ENCODE measurements at regions not wholly inside any gene's neighbourhood (a gene's known extent, or its start where the extent isn't known, plus 50 kb on each side); places are given as distances from the start of the nearest gene placed in this dataset.

DNA sequence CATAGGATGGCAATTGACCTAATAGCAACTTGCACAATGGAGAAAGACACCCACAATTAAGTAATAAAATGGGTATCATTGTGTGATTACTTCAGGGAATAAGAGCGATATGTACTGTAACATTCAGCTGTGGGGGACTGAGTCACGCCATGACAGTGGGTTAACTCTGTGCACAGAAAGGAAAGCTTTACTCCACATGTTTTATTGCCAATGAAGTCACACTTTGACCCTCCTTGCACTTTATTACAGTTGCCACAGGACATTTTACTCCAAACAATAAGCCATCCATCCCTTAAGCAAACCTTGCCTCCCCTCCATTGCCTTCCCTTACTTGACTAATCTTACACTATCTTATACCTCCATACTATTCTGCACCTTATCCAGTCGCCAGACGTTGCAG is 403.1 kb downstream of the VRK1 start:
- Histone ChIP-seq H3K27me3 (ENCODE audit: control insufficient read depth, insufficient read depth, low read length) (no peaks in the 10 kb centered on the region), H3K4me3 (ENCODE audit: low read depth, low read length) (no peak overlapping the region)
- TF ChIP-seq, protein P1, sequence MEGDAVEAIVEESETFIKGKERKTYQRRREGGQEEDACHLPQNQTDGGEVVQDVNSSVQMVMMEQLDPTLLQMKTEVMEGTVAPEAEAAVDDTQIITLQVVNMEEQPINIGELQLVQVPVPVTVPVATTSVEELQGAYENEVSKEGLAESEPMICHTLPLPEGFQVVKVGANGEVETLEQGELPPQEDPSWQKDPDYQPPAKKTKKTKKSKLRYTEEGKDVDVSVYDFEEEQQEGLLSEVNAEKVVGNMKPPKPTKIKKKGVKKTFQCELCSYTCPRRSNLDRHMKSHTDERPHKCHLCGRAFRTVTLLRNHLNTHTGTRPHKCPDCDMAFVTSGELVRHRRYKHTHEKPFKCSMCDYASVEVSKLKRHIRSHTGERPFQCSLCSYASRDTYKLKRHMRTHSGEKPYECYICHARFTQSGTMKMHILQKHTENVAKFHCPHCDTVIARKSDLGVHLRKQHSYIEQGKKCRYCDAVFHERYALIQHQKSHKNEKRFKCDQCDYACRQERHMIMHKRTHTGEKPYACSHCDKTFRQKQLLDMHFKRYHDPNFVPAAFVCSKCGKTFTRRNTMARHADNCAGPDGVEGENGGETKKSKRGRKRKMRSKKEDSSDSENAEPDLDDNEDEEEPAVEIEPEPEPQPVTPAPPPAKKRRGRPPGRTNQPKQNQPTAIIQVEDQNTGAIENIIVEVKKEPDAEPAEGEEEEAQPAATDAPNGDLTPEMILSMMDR (IDR thresholded peaks at IDR 0.05) = no peak

DNA sequence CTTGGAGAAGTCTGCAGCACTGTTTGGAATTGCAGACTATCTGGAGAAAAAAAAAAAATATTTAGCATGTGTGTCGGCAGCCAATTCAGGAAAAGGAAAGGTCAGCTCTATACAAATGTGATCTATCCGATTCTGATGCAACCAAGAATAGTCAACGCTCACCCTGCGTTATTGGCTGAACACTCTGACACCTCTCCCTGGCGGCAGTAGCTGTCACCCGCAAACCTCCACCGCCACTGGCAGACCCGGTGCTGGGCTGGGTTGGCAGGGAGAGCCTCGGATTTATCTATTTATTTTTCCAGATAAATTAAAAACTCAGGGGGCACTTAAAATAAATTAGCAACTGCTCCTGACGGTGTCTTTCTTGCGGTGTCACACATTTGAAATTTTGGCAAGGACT is 409.7 kb downstream of the VRK1 start:
- Histone ChIP-seq H3K4me2 (ENCODE audit: low read length) (no peak overlapping the region), H2AFZ (no peak overlapping the region), H3K4me1 (no peaks in the 10 kb centered on the region), H3K79me2 (no peaks in the 10 kb centered on the region), H3K27me3 (ENCODE audit: control insufficient read depth, insufficient read depth, low read length) (no peaks in the 10 kb centered on the region), H3K36me3 (ENCODE audit: control insufficient read depth, insufficient read depth, low read length) (no peaks in the 10 kb centered on the region), H3K27ac (no peak overlapping the region), H3K4me3 (ENCODE audit: low read depth, low read length) (no peak overlapping the region), H3K9me3 (ENCODE audit: control insufficient read depth, low read length) (no peaks in the 10 kb centered on the region), H3K9ac (no peak overlapping the region)
- TF ChIP-seq, protein P1 (IDR thresholded peaks at IDR 0.05) = no peak

More for the DNA sequence above, 403.1 kb downstream of the VRK1 start:
- H3K9me3 ChIP-seq (ENCODE audit: control insufficient read depth, low read length) = no peaks in the 10 kb centered on the region
- H2AFZ ChIP-seq = no peak overlapping the region
- no peak overlapping the region for H3K27ac ChIP-seq
- H3K4me1 ChIP-seq = no peaks in the 10 kb centered on the region
- no peaks in the 10 kb centered on the region for H3K79me2 ChIP-seq
- H3K36me3 ChIP-seq (ENCODE audit: control insufficient read depth, insufficient read depth, low read length) = no peaks in the 10 kb centered on the region
- no peak overlapping the region for H3K4me2 ChIP-seq (ENCODE audit: low read length)
- H3K9ac ChIP-seq = no peak overlapping the region

DNA sequence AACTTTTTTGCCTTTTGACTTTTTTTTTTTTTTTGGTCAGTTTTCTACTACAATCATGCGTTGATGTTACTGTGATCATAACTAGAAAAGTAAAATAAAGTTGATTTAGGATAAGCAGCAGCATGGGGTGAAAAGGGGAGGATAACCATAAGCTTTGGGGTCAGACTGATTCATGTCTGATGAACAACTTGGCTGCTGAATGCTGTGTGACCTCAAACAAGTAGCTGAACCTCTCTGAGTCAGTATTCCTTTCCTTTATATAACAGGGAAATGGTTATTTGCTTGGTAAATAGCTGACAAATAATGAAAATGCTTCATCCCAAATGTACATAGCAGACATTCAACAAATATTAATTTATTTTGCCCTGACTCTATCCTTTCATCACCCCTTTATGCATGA is 413.0 kb downstream of the VRK1 start:
- Histone ChIP-seq H3K4me2 (ENCODE audit: low read length) (no peak overlapping the region), H3K4me3 (ENCODE audit: low read depth, low read length) (no peak overlapping the region), H3K9me3 (ENCODE audit: control insufficient read depth, low read length) (no peaks in the 10 kb centered on the region), H3K9ac (no peak overlapping the region), H3K27ac (no peak overlapping the region), H3K36me3 (ENCODE audit: control insufficient read depth, insufficient read depth, low read length) (no peaks in the 10 kb centered on the region), H3K4me1 (no peaks in the 10 kb centered on the region), H3K27me3 (ENCODE audit: control insufficient read depth, insufficient read depth, low read length) (no peaks in the 10 kb centered on the region), H3K79me2 (no peaks in the 10 kb centered on the region), H2AFZ (no peak overlapping the region)
- TF ChIP-seq, protein P1 (IDR thresholded peaks at IDR 0.05) = no peak

DNA sequence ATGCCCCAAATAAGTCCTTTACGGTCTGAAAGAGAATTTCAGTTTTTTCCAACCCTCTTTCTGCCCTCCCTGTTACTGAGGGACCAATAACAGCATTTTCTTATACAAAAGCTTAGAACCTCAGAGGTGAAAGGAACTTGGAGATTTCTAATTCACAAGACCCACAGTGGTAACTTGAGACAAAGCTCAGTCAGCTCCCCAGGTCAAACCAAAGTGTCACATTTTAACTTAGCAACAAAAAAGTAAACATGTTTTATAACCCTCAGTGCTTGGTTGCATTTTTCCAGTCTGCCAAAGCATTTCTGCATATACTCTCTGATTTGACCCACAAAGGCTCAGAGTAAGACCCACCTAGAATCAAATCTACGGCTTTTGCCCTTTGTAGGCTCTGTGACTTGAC is 415.2 kb downstream of the VRK1 start:
- TF ChIP-seq, protein P1 (IDR thresholded peaks at IDR 0.05) = no peak
- Histone ChIP-seq H2AFZ (no peak overlapping the region), H3K4me1 (no peaks in the 10 kb centered on the region), H3K9ac (no peak overlapping the region), H3K9me3 (ENCODE audit: control insufficient read depth, low read length) (no peaks in the 10 kb centered on the region), H3K4me3 (ENCODE audit: low read depth, low read length) (no peak overlapping the region), H3K27me3 (ENCODE audit: control insufficient read depth, insufficient read depth, low read length) (no peaks in the 10 kb centered on the region), H3K79me2 (no peaks in the 10 kb centered on the region), H3K36me3 (ENCODE audit: control insufficient read depth, insufficient read depth, low read length) (no peaks in the 10 kb centered on the region), H3K4me2 (ENCODE audit: low read length) (no peak overlapping the region), H3K27ac (no peak overlapping the region)

DNA sequence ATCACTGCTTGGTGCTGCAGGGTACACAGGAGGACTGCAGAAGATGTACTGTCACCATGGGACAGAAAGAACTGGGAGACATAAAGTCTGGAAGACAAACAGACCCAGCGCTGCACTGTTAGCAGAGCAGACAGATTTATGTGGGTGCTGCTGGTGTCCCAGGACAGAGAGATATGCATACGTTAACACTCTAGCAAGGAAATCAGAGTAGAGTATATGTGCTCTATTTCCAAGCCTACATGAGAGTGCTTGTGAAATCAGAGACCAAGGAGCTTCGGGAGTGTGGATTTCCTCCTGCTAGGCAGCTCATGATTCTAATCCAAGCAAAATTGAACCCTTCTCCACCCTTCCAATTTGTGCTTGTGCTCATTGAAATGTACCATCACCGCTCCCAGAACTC is 416.5 kb downstream of the VRK1 start:
- Histone ChIP-seq H3K9me3 (ENCODE audit: control insufficient read depth, low read length) (no peaks in the 10 kb centered on the region), H3K36me3 (ENCODE audit: control insufficient read depth, insufficient read depth, low read length) (no peaks in the 10 kb centered on the region), H3K4me2 (ENCODE audit: low read length) (no peak overlapping the region), H3K27ac (no peak overlapping the region), H3K79me2 (no peaks in the 10 kb centered on the region), H3K4me3 (ENCODE audit: low read depth, low read length) (no peak overlapping the region), H3K27me3 (ENCODE audit: control insufficient read depth, insufficient read depth, low read length) (no peaks in the 10 kb centered on the region), H3K4me1 (no peaks in the 10 kb centered on the region), H3K9ac (no peak overlapping the region), H2AFZ (no peak overlapping the region)
- TF ChIP-seq, protein P1 (IDR thresholded peaks at IDR 0.05) = no peak
